Activated T-helper 1 cell treated with anti-CD3 and anti-CD28 coated beads, Interleukin-2, amount 50 U/mL, for 16 hours (primary cell): ENCODE measurements at regions not wholly inside any gene's neighbourhood (a gene's known extent, or its start where the extent isn't known, plus 50 kb on each side); places are given as distances from the start of the nearest gene placed in this dataset.
"Not testable (repeated sequence)": the region's sequence is repeated elsewhere in the genome, so short reads cannot be mapped to it uniquely, and the experiment has no call there.

Experiments
- DNase-seq, 2 donors: peaks; one replicate each; pipeline ENCODE4 v3.0.0-alpha.2; 2020; ENCODE audit warnings: low read depth in 1 of 2, low spot score in 1 of 2

DNA sequence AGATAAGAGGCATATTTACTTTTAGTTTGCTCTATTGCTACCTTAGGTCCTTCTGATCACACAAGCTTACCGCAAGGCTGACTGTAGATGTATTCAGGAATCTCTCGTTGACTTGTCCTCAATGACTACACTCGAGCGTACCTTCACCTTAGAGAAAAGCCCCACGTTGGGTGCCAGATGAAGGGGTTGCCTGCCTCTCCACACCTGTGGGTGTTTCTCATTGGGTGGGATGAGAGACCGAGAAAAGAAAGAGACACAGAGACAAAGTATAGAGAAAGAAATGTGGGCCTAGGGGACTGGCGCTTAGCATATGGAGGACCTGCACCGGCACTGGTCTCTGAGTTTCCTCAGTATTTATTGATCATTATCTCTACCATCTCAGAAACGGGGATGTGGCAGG lies 51.8 kb downstream of the ASCL4 start:
- no peak for DNase-seq

DNA sequence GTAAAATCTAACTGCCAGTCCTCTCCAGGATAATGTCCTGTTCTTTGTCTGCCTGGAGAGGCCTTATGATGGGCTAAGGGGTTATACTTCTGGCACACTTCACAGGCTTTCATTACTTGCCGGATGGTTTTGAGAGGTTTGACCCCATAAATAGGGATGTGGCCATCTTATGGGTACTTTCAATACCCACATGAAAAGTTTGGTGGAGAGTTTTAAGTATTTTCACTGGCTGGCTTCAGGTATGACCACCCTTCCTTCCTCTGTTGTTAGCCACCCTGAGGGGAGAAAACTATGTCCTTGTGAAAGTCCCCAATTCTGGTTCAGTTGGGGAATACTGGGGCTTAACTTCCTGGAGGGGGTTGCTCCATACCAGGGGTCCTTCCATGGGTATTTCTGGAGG lies 54.8 kb downstream of the ASCL4 start:
- DNase-seq, result no peak

GRCh38 chr12:107832441-107832840 lies 57.9 kb downstream of the ASCL4 start:
- DNase-seq, result no peak

- DNase-seq, result no peak
Observed at GRCh38 chr12:107840186-107840585, 65.7 kb downstream of the ASCL4 start.

DNA sequence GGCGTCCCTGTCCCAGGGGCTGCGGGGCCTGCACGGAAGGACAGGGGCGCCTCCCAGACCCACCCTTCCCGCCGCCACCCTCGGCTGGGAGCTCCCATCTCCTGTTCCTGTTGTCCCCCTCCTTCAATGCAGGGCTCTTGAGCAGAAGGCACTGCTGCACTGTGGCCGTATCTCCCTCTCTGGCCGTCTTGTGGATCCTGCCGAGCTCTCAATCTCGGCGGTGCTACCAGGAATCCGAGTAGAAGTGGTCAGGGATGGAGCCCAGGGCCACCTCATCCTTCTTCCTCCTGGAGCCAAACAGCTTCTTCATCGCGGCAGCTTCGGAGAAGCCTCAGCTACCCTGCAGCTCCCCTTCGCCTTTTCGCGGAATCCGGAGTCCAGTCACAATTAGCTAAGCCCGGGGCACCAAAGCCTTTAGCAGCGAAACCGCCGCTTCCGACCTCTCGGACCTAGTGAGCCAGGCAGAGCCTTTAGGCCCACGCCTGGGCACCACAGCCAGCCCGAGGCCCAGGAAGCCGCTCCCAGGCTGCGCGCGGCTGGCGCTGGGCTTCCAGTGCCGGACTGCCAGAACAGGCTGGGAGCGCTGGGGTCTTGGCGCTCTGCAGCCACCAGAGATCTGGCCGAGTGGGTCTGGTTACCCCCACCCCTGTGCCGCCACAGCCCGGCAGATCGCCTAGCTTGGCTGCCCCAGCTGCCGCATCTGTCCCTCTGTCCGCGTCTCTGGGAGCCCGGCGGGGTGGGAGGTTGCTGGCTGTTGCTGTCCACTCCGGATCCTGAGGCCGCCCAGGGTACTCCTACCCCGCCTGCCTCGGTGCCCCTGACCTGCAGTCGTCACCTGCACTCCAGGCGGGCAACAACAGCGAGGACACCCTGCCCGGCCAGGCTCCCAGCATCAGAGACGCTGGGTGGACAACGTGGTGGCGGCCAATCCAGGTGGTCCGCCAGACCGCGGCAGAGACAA lies 69.1 kb downstream of the ASCL4 start:
- no peak for DNase-seq

DNA sequence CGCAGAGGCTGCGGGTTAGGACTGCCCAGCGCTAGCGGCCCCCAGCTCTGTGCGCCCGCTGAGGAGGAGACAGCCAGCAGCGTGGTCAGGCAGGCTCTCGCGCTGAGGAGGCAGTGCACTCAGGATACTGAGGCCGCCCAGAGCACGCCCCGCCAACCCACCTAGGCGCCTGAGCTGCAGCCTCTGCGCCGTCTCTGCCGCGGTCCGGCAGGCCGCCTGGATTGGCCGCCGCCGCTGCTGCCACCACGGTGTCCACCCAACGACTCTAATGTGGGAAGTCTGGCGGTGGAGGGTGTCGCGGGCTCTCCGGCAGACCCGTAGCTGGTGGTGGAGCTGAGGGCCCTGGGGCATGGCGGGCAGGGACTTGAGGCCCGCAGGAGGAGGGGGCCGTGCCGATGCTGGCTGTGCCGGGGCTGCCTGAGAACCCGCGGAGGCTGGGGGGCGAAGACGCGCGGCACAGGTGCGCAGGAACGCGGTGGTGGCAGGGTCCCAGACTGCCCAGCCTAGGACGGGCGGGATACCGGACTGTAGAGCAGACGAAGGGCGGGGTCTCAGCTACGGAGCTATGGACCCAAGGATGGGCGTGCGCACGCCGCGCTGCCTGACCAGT lies 69.9 kb downstream of the ASCL4 start:
- DNase-seq, result no peak

DNA sequence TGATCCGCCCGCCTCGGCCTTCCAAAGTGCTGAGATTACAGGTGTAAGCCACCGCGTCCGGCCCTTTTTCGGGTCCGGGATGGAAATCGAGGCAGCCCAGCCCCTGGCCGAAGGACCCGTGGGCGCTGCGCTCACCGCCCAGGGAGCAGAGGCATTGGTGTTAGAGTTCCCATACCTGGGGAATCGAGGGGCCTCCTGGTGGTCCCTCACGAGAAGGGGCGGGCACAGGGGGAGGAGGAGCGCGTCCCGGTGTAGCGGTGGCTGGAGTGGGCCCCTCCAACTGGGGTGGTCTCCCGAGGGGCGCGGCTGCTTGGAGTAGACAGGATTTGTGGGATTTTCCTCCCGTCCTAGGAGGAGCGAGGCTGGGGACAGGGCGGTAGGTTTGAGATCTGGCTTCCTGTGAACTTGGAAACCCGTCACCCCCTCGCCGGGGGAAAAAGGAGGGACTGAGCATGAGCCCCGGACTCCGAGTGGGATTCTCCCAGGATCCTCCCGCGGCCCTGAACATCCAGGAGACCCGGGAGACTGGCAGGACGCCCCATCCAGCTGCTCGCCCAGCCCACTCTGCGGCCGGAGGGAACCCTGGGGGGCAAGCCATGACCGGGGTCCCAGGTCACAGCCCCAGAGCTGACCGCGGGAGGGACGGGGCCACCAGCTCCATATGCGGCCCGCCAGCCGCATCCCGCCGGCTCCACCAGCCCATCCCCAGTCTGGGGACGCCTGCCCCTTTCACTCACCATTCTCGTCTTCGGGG lies 70.9 kb downstream of the ASCL4 start:
- DNase-seq, result no peak

DNA sequence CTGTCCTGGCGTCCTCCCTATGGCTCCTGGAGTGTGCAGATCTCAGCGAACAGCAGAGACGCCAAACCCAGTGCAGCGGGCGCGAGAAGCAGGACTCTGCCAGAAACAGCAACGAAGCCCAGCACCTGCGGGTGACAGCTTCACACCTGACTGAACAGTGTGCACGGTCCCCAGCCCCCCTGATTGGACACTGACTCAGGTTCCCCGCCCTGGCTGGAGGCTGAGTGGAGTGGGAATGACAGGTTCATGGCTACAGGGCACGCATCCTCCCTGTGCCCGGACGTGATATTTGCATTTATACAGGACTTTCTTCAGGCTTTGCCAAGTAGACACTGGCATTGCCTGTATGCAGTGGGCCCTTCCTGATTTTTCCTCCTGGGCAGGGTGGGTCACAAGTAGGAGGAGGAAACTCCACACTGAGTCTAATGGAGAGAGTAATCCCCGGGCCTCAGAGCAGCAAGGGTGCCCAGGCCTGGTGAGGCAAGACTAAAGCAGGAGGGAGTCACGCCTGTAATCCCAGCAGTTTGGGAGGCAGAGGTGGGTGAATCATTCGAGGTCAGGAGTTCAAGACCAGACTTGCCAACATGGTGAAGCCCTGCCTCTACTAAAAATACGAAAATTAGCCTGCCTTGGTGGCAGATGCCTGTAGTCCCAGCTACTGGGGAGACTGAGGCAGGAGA lies 71.6 kb downstream of the ASCL4 start:
- no peak for DNase-seq

DNA sequence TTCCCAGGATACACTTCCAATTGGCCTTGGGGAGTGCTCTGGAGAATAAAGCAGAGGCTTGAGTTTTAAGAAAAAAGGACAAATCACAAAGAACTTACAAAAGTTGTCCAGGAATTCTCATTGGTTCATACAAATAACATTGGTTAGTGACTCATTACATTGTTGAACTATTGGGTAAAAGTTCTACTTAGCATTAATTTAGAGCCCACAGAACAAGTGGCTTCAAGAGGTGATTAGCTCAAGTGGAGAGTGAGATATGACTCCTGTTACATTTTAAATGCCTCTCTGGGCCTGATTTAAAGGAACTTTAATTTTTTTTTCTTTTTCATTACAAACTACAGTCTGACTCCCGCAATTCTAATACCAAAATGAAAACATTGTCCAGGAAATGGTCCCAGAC lies 72.9 kb downstream of the ASCL4 start:
- DNase-seq, result no peak

DNA sequence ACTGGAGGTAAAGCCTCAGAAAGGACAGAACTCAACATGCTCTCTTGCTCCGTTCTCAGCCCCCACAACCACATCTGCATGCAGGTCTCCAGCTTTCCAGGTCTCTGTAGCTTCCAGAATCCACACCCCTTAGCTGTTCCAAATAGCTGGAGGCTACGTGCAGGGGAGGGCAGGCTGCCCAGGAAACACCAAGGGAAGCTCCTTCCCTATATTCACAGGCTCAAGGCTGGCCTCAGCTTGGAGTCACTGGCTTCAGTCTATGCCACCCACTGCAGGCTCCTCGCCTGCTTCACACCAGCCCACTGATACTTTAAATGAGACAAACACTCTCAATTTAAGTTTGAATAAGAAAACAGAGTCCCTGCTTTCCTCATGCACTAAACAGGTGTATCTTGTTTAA lies 73.3 kb downstream of the ASCL4 start:
- DNase-seq, result no peak

- DNase-seq, result no peak
Observed at GRCh38 chr12:107853479-107853878, 79.0 kb downstream of the ASCL4 start.

DNA sequence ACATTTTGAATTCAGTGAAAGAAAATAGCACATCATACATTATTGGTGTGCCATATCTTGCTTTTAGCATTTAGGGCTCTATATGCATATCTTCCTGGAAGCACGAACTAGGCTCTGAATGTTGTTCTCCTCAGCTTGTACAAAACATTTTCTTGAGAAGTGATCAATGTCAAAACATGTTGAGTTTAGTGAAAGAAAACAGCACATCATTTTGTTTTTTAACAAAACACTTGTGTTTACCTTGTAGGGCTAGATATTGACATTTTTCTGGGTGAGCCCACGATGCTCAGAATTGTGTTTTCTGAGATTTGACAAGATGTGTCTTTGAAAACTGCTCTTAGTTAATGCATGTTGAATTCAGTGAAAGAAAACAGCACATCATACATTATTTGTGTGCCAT lies 81.0 kb downstream of the ASCL4 start:
- DNase-seq, result no peak

DNA sequence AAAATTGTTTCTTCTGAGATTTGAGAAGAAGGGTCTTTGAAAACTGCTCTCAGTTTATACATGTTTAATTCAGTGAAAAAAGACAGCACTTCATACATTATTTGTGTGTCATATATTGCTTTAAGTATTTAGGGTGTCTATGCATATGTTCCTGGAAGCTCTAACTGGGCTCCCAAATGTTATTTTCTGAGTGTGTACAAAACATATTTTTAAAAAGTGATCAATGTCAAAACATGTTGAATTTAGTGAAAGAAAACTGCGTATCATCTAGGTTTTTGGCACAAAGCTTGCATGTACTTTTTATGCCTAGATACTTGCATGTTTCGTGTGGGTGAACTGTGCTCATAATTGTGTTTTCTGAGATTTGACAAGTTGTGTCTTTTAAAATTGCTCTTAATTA lies 81.6 kb downstream of the ASCL4 start:
- DNase-seq, result no peak

GRCh38 chr12:107857191-107857590 lies 82.7 kb downstream of the ASCL4 start:
- no peak for DNase-seq

DNA sequence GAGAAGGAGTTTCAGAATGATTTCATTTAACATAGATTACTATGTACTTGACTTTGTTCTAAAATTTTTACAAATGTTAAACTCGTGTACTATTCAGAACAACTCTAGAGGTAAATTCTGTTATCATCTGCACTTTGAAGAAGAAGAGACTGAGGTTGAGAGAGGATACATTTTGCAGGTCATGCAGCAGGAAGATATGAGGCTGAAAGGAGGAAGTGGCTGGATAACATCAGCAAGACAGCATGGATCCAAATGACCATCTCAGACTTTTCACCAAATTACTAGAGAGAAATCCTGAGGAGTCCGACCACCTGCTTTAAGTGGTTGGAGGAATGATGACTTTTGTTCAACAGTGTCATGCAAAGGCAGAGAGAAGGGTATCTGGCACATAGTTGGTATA lies 84.9 kb downstream of the ASCL4 start:
- no peak for DNase-seq

DNA sequence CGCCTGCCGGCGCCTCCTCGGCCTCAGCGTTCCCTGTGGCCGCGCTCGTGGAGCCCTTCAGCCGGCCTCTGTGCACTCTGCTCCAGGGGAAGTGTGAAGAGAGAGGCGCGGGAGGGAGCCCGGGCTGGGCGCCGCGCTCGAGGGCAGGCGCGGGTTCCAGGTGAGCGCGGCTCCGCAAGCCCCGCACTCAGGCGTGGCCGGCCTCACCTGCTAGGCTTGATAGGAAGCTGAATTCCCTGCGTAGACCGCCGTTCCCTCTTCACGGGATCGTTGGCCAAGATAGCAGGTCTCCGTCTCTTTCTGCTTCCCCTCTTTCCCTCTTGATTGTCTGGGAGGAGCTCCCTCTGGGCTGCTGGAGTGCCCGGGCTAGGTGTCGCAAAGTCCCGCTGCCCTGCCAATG lies 89.7 kb downstream of the ASCL4 start:
- no peak for DNase-seq

- DNase-seq, result not testable (repeated sequence)
Observed at GRCh38 chr12:107864727-107865126, 90.2 kb downstream of the ASCL4 start.

GRCh38 chr12:107873223-107873622 lies 98.7 kb downstream of the ASCL4 start:
- DNase-seq, result no peak

GRCh38 chr12:107875786-107876185 lies 101.3 kb downstream of the ASCL4 start:
- no peak for DNase-seq

DNA sequence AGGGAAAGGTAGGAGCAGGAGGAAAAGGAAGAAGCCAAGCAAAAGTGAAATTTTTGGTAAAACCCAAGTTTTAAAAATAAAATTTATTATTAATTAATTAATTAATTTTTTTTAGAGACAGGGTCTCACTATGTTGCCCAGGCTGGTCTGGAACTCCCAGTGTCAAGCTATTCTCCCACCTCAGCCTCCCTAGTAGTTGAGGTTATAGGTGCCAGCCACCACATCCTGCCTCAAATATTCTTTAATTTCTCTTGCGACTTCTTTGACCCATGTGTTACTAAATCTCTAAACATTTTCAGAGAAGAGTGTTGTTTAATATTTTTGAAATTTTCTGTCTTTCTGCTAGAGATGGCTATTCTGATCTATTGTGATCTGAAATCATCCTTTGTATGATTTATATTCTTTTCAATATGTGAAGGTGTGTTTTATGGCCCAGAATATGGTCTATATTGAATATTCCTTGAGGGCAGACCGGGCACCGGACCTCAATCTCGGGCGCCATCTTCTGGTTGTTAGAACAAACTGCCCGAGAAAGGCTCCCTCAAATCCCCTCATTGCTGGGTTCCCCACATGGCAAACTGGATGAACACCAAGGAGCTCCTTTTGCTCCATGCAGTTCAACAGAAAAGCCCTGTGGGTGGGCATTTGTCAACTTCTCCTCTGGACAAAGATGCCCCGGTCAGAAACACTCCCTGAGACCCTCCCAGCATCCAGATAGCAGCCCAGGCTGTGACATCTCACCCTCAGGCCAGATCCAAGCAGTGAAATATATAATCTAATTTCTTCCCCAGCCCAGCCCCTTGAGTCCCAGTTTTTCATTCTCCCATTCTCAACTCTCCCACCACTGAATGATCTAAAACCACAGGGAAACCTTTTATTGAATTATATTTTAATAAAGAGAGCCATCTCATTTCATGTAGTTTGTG lies 110.5 kb downstream of the ASCL4 start:
- no peak for DNase-seq
